C1 segment of cervical spinal cord (tissue), 14 donors: ENCODE measurements at regions not wholly inside any gene's neighbourhood (a gene's known extent, or its start where the extent isn't known, plus 50 kb on each side); places are given as distances from the start of the nearest gene placed in this dataset.

Source experiments
- DNase-seq, 14 donors: peaks; one replicate each; lab custom pipeline; 2025; lab: John Stamatoyannopoulos, UW

DNA sequence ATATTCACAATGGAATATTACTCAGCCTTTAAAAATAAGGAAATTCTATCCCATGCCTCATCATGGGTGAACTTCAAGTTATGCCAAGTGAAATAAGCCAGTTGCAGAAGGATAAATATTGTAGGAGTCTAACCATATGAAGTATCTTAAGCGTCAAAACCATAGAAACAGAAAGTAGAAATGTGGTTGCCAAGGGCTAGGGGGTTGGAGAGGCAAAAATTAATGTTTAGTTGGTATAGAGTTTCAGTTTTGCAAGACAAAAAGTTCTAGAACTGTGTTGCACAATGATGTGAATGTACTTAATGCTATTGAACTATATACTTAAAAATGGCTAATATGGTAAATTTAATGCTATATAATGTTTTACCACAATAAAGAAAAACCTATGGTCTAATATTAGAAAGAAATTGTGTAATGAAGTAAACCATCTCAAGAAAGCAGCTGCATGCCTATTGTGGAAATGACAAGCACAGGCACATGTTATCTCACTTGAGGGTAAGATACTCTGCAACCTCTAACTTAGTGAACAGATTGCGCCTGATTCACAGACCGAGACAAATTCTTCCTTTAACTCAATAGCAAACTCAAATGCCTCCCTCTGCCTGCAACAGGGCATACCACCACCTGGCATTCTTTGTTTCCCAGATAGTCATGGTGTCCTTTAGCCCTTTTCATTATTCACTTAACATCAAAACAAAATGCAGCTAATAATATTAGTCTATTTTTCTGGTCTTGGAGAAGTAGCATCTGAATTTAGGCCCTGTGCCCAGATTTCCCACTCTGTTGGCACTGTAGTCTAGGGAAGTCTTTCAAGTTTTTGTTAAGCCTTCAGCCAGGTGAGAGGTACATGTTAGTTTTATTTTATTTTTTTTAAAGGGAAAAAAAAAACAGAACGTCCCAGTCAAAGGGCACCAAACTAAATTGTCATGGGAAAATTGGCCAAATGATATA is 80.2 kb upstream of the ACP3 start:
- DNase-seq = no peak

DNA sequence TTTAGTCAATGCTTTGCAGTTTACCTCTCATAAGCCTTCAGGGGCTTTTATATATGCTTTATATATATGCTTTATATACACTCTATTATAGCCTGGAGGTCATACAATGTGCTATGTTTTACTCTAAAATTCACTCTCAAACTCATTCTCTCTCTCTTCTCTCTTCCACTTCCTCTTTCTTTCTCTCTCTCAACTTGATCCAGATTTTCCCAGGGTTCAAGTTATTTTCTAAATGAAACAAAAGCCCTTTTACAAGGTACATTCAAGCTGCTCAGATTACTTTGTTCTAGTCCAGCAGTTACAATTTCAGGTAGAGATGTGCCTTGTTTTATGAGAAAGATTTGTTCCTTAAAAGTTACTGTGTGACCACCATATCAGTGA is 79.6 kb upstream of the ACP3 start:
- no peak for DNase-seq

DNA sequence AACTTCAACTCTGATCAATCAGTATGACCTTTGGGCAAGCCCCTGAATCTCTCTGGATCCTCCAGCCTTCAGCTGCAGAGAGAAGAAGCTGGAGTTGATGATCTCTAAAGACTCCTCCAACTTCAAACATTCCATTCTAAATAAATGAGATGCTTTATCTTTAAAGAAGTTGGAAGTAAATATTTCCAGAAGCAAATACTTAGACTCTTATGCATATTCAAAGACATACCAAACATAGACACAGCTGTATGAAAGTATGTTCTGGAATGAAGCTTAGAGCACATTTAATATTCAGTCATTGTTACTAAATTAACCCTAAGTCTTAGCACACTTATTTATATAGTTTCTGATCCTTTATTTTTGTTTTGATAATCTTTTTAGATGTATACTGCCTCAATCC is 77.6 kb upstream of the ACP3 start:
- DNase-seq = no peak

DNA sequence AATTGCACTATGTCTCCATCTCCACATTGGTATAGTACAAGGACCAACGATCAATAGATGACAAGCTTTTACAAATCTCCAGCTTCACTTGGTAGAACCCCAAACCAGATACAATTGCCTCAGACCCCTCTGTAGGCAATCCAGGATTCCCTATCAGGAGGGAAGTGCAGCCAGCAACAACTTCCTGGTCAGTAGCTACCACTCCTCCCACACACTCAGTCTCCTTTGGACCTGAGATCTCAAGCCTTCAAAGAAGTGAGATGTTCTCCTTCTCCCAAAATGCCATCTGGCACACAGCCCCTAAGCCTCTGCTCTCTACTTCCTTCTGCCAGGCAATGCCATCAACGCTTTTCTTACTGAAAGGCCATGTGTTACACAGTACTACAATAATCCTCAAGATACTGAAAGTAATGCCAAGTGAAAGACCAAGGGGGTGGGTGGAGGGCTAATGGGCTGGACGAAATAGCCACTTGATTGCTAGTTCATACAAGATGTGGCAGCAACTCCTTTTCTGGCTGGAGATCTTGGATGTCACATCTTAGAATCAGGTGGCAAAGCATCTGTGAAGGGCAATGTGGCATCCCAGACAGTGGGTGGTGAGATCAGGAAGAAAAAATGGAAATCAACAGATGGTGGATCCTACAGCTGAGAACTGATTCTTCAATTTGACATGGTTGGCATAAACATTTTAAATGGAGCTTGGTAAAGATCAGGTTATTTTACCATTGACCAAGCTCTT is 75.3 kb upstream of the ACP3 start:
- no peak for DNase-seq

DNA sequence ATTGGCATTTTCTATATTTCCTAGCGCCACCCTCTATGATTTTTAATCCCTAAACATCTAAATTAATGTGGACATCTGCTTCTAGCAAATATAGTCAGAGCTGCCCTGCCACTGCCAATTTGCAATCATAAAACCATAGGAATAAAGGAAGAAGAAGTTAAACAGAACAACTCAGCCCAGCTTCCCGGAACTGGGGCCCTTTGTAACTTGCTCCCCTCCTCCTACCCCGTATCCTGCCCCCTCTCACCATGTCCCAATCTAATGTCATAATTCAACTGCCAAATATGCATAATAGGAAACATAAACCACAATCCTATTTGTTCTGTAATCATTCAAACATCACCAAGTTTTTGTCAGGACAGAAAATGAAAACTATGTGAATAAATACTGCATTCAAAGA is 74.4 kb upstream of the ACP3 start:
- no peak for DNase-seq

DNA sequence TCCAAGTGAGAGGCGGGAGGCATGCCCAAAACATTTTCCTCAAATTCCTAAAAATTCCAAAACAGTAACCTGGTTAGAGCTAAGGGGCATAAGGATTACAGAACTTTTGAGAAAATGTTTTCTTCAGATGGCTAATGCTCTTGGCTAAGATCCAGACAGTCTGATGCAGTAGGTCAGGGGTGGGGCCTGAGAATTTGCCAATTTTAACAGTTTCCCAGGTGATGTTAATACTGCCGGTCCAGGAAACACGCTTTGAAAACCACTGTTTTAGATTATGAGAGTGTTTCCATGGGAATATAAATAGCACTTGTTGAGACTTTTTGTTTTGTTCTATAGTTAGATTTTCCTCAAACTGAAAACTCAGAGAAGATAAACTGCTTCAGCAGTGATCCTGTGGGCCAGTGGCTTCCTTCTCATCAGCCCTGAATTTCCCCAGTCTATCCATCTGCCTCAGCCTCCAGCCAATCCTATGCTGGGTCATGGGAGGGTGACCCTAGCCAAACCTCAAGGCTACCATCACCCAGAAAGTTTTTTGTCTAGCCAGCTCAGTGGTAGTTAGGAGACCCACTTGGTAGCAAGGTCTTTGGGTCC is 71.6 kb upstream of the ACP3 start:
- no peak for DNase-seq

DNA sequence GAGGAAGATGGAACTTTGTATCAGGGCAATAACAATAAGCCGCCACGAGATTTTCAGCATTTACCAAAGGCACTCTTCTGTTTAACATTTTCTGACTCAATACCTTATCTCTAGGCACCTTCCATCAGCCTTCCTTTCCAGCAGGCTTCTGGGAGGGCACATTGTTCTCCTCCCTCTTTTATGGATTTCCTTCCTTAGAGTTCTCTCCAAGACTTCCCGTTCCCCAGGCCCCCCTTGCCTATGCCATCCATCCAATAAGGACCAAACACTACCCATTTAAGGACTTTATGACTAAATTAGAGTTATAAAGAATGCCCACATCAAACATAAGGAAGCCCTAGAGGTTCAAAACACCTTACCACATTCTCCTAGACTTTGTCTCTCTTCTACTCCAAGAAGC is 71.0 kb upstream of the ACP3 start:
- no peak for DNase-seq

DNA sequence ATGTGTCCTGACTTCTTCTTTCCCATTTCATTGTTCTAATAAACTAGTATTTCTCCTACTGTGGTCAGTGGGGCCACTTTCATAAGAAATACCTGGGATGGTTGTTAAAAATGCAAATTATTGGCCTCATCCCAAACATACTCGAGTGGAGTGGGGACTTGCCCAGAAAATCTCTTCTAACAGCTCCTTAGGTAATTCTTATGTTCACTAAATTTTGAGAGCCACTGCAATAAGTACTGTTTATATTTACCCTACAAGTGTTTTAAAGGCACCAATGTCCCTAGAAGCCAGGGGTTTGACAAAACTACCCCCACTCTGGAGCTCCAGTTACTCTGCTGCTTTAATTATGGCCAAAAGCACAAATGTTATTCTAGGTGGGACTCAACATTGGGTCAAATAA is 70.0 kb upstream of the ACP3 start:
- no peak for DNase-seq

DNA sequence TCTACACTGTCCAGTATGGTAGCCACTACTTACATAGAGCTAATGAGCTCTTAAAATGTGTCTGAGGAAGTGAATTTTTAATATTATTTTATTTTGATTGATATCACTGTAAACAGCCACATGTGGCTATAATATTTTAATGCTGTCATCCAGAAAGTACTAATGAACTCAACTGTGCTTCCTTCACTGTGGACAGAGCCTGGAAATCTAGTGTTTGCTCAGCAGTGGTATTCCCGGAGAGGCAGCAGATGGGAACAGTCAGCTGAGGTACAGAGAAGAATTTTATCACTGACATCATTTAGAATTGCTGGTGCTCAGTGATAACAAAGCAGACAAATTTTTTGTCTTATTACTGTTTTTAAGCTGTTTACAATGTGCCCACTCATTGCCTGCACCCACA is 68.7 kb upstream of the ACP3 start:
- DNase-seq = no peak

DNA sequence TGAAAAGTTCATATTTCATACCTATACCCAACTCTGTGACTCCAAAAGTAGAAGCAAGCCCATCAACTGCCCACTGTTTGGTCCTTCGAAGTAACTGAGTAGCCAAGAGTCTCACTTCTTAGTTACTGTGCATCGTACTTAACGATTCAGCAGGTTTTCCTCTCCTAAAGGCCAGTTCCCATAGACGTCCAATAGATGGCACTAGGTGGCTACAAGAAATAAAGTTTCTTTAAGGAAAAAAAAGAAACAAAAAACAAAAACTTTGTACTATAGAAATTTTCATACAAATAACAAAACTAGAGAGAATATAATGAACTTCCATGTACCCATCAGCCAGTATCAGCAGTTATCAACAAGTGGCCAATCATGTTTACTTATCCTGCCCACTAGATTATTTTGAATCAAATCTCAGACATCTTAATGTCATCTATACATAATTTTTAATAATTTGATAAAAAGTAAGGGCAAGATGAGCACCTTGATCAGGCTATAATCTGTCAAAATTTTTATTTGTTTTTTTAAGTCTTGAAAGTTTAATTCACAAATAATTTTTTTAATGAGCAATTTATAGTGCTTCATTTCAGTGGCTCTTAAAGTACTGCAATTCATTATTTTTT is 63.8 kb upstream of the ACP3 start:
- DNase-seq = no peak

DNA sequence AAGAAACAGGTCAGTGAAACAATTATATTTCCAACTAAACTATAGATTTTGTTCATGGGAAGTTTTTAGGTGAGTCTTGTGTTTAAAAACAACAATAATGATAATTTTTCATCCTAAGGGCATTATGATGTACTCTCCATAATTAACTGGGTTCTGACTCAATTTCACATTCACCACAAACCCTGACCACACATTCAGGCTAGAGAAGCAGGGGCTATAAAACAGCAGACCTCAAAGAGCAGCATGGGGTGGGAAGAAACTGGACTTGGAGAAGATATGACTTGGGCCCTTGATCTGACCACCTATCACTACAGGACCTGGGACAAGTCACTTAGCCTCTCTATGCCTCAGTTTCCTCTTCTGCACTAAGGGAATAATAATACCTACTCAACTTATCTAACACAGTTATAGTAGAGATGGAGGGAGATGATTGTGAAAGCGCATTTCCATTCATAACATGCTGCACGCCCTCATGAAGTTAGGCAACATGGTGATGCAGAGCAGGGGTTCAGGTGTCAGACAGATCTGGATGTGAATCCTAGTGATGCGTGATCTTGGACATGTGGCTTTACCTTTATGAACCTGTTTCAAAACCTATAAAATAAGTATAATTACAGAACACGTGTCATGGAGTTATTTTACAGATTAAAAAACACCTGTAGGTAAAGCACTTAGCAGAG is 63.0 kb upstream of the ACP3 start:
- DNase-seq = no peak

DNA sequence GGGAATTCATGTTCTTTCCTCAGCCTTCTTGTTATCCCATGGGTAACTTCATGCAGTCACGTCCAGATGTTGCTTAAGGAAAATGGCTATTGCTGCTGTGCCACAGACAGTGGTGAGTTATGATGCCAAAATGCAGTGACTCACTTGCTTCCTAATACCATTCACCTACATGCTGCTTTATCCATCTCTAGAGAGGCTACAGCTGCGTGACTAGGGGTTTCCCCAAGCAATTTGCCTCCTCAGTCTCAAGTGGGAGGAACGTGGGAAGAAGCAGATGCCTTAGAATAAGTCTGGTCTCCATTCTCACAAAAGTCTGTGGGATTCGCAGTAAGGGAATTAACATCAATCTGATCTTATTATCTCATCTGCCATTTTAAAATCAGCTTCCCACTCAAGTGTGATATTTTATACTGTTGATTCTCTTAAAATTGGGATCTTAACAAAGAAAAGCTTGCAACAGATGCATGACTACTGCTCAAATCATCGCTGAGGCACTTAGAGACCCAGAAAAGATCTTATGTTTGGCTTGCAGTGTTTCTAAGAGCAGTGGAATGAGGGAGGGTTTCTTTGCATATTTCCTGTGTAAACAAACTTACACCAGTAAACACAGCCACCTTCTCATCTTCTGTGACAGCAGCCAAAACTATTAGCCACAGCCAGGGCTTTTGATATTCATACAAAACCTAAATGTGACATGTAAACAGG is 62.0 kb upstream of the ACP3 start:
- DNase-seq = no peak

DNA sequence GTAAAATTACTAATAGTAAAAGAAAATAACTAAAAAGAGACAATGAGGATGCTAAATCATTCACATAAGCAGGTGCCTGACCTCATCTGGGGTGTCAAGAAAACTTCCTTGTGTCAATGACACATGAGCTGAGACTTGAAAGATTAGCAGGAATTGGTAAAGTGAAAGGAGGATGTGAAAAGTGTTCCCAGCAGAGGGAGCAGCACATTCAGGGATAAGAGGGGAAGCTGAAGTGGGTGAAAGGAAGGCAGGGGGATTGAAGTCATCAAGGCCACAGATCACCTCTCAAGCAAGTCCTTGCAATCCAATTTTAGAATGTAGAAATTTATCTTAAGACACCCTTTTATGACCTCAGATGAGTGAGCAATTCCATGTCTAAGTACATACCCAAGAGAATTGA is 60.2 kb upstream of the ACP3 start:
- peak in 6 of 14 donors; percentile 1 to 21 (median 8) for DNase-seq

DNA sequence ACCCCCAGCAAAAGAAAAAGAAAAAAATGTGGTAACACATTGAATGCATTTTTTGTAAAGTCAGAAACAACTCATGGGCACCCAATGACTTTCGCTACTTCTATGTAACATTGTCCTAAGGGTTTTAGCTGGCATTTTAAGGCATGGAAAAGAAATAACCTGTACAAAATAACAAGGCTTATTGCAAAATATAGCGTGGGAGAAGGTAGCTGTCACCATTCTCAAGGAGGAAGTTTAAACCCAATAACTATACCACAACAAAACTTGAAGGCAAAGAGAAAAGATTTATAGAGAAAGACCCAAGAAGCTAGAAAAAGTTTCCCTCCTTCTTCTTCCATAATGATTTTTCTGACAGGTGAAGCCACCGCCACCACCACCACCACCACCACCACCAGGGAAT is 55.7 kb upstream of the ACP3 start:
- DNase-seq = no peak

DNA sequence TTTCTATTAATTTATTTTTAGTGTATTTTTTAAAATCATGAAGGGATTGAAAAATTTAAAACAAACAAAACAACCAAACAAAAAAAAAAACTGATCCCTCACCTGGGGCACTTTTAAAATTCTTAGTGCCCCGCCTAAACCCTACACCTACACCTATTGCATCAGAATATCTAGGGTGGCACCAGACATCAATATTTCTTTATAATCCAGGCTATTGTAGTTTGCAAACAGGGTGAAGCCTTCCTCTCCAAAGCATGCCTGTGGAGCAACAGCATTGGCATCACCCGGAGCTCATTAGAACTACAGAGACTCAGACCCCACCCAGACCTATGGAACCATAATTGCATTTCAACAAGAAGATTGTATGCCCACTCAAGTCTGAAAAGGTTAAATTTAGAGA is 54.9 kb upstream of the ACP3 start:
- no peak for DNase-seq

DNA sequence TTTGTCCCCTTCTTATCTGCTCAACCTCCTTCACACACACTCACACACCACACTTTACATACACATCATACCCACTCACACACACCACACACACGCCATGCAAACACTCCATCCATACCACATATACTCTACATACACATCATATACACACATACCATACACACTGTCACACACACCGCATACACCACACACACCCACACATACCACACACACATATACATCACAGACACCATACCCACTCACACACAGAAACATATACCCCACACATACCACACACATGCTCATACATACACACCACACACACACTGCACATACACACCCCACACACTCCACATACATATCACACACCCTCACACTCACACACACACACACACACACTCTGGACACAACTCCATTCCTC is 54.3 kb upstream of the ACP3 start:
- DNase-seq = no peak

DNA sequence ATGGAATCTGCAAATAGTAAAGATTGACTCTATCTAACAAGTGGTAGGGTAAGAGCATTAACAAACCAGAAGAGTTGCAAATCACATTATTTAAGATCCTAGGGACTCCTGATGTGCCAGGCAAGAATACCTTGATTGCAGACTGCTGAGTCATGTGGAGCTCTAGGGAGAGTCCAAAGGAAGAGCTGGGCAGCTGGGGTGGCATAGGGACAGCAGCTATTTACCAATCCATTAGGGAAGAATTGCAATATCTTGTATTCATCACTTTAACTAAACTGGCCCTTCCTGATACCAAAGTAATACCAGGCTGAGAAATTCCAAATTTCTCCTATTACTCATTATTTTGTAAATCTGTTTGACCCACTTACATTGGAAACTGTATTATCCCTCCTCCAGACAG is 52.2 kb upstream of the ACP3 start:
- no peak for DNase-seq

DNA sequence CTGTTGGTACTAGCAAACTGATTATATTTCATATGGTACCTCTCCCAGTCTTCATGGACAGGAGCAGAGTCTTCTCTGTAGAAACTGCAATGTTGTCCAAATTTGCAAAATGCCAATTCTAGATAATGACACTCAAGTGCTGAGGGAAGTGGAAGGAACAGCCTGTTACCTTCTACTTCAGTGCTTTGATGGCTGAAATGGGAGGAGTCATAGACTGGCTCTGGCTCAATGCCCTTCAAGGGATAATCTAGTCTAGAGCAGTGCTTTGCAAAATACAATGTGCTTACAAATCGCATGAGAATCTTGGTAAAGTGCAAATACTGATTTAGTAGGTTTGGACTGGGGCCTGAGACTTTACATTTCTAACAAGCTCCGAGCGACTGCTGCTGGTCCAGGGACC is 51.7 kb upstream of the ACP3 start:
- no peak for DNase-seq

DNA sequence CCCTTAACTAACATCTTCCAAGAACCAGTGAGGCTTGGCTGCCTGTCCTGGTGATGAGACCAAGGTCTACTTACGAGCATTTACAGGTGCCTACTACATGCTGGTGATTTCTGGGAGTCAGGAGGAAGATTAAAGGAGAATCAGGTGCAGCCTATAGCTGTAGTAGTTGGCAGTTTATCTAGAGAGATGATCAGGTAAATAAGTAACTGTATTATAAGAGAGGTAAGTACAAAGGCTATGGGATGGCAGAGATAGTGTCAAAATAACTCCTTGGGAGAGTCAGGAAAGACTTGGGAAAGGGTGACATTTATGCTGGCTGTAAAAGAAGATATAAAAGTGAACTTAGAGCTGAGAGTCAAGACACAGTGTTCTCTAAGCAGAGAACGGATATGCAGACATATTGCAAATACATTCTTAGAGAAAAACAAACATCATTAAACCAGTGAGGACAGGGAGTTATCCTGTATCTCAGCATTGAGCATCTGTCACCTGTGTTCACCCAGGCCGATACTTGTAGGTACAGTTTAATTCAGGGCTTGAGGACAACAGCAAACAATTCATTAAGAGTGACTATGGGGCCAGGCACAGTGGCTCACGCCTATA is 49.7 kb upstream of the ACP3 start:
- DNase-seq = no peak
